Stimulated activated CD4-positive, alpha-beta T cell treated with anti-CD3 and anti-CD28 coated beads, Interleukin-15, amount 100 ng/mL, for 48 hours (primary cell): ENCODE measurements at regions not wholly inside any gene's neighbourhood (a gene's known extent, or its start where the extent isn't known, plus 50 kb on each side); places are given as distances from the start of the nearest gene placed in this dataset.

Source experiments
- DNase-seq, 2 donors: peaks; one replicate each; pipeline ENCODE4 v3.0.0-alpha.2; 2020; ENCODE audit warnings: low read depth in 2 of 2

GRCh38 chr4:174120446-174121295, 162.8 kb downstream of the FBXO8 start:
- DNase-seq: peak in 1 of 2 donors; percentile 4

- no peak for DNase-seq
Measured at GRCh38 chr4:174119830-174120229, 163.6 kb downstream of the FBXO8 start.

GRCh38 chr4:174119051-174119450, 164.4 kb downstream of the FBXO8 start:
- no peak for DNase-seq

GRCh38 chr4:174118171-174118570, 165.3 kb downstream of the FBXO8 start:
- DNase-seq: no peak

- no peak for DNase-seq
Measured at GRCh38 chr4:174117445-174117844, 166.0 kb downstream of the FBXO8 start.

DNA sequence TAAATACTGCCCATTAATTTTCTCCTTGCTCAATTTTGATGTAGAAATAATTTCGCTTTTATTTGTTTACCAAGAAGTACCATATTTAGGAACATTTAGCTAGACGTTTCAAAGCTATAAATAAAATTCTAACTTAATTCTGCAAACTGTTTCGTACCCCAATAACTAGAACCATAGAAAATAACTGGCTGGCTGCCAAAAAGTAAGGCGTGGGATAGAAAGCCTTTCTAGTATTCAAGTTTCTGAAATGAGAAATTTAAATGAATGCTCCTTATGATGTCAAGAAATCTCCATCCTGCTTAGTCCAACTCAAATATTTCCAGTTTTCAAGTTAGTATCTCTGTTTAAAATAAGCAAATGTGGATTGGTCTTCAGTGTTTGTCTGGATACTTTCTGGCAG, 167.4 kb downstream of the FBXO8 start:
- DNase-seq: no peak

DNA sequence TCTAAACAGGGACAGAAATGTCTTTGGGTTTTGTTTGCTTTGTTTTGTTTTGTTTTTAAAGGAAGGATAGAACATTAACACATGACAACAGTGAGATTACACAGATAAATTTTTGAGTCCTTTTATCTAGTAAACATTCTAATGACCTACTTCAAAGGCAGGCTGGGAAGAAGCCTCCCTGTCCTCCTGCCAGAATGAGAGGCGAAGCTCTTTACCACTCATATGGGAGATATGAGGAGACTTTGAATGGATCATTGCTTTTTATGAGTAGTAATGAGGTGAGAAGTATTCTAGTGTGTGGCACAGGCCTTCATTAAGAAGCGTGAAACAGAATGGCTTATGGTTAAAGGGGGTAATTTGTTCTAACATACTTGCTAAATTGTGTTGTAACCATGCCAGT, 172.0 kb downstream of the FBXO8 start:
- DNase-seq: no peak

- no peak for DNase-seq
Measured at GRCh38 chr4:174110180-174110579, 173.3 kb downstream of the FBXO8 start.

GRCh38 chr4:174107746-174108354, 175.6 kb downstream of the FBXO8 start:
- DNase-seq: no peak

DNA sequence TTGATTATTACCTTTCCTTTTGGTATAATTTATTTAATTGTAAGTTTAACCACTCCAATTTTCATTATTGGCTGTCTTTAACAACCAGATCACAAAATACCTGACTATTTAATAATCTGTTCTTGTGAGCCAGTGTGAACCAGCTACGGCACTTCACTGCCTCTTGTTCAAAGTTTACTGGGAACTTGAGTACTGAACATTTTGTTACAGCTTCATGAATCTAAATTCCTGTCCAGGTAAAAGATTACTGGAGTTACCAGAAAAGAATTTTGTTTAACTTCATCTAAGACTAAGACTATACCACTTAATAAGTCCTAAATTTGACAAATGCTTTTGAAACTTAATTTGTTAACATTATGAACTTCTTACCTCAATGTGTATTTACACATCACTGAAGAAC, 178.3 kb downstream of the FBXO8 start:
- no peak for DNase-seq

GRCh38 chr4:174100910-174101309, 182.6 kb downstream of the FBXO8 start:
- no peak for DNase-seq

DNA sequence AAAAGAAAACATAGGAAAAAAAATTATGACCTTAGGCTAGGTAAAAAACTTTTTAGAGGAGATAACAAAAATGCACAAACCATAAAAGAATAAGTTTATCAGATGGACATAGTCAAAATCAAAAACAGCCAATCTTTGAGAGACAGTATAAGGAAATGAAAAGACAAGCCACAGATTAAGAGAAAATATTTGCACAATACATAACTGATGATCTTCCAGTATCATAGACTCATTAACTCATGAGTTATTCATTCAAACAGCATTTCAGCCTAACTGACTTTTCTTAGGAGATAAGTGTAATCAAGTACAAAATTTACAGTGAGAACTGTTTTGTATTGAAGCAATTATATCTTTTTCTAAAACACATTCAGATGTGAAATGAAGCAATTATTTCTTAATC, 183.8 kb downstream of the FBXO8 start:
- no peak for DNase-seq

DNA sequence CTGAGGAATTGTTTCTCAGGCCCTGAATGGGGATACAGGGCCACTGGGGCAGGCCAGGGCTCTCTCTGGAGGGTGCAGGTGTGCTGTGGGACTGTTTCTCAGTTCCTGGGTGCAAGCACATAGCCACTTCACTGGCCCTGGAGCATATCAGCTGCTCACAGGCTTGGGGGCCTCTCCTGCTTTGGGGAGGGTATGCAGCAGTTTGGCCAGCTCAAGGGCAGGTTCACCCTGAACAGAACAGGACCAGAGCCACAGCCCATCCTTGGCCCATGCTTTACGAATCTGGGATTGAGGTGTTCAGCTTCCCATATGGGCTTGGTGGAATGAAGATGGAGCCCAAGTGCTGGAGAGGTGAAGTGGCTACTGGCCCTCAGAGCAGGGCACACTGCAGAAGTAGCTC, 186.5 kb downstream of the FBXO8 start:
- DNase-seq: no peak

DNA sequence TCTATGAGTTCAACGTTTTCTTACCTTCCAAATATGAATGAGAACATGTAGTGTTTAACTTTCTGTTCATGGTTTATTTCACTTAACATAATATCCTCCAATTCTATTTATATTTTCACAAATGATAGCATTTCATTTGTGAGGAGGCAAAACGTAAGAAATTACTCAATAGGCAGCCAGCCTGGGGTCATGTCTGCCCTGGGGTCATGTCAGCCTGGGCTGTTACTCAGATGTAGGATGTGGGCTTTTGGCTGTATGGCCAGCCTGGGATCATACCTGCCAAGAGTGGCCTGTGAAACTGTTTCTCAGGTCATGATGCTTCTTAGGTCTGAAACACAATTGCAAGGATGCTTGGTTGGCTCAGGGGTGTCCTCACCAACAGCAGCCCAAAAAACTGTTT, 187.0 kb downstream of the FBXO8 start:
- no peak for DNase-seq

GRCh38 chr4:174091130-174091529, 192.3 kb downstream of the FBXO8 start:
- no peak for DNase-seq

DNA sequence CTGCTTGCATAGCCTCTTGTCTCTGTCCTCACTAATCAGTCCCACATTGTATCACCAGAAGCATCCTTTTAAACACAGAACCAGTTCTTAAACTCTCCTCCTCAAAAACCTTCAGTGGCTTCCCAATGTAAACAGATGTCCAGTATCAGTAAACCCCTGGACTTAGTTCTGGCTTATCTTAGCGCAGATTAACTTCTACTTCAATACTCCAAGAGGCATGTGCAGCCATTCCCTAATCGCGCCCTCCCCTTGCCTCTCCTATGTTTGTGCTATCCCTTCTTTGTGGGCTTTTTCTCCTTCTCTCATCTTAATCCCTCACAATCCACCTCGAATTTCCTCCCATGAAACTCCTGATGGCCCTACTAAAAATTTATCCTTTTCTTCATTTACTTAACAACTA, 193.8 kb downstream of the FBXO8 start:
- DNase-seq: no peak

DNA sequence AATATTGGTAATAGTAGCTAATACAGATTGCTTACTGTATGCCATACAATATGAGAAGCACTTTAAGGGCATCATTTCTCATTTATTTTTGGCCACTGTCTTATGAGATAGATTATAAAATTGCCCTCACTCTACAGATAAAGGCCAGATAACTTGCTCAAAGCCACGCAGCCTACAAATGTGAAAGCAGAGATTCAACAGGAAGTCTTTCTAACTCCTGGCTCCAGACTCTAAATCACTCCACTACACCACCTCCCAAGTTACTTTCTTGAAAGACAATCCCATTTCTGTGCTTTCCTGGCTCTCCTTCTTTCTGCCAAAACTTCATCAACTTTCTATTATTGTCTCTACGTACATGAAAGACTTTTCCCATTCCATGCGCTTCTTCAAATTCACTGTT, 194.7 kb downstream of the FBXO8 start:
- DNase-seq: no peak

DNA sequence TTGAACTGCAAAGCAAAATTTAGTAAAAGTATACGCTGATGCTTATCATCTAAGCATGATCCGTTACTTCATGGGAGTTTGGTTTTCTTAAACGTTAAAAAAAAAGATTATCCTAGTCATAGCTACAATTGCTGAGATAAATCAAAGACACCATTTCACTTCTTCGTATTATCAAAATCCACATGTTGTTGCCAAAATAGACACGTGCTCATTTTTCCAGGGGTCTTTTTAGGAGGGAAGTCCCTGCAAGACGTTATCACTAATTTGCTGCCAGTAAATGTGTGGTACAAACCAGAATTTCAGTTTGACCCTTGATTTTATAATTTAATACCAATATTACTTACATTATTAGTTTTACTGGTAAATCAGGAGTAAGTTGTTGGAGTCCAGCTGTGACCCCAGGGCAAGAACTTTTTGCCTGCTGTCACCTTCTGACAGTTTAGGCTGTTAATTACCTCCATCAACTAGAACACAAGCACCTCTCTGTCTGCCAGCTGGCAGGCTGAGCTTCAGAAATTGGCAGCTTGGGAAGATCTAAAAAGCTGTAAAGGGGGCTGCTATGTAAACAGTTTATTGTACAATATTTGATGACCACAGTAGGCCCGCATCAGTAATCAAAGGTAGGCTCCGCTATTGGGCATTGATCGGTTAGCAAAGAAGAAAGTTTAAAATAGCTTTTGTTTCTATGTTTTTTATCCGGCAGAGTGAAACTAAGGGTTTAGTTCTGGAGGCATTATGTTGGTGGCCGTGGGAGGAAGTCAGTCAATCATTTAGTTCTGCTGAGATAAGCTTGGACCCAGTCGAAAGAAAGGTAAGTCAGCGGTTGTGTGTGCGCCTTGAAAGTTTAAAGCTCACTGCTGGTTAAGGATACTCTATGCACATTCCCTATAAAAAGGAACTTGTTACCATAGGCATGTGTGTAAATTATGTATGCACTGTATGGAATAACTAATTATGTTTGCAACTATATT, 196.4 kb downstream of the FBXO8 start:
- no peak for DNase-seq

GRCh38 chr4:174084981-174085380, 198.5 kb downstream of the FBXO8 start:
- DNase-seq: no peak

DNA sequence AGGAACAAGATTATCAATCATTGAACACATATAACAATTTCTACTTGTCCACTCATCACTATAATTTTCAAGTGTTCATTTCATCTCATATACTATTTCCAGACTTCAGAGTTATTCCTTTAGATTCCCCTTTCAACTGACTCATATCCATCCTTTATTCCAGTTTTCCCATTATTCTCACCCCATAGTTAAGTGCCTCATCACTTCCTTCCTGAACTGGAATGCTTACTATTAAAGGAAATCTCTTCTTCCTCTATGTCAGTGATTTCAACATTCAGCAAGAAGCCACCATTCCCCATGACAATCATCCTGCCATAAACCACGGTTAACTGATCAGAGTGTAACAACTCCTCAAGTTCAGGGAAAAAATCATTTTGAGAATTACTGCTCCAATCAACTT, 198.9 kb downstream of the FBXO8 start:
- no peak for DNase-seq

DNA sequence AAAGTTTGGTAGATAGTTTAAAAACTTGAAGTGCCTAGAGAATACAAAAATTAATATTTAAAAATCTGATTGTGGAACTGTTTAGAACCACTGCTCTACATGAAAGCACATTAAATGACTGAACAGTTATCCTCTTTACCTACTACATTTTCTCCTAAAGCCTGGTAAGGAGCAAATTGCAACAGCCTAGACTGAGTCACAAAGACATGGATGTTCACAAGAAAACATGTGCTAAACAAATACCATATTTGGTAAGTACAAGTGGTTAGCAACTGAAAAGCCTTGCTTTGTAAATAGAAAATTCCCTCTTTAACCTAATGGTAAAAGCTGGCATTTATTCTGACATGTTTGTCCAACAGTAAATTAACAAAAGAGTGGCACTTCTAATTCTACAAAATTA, 203.1 kb downstream of the FBXO8 start:
- DNase-seq: no peak

DNA sequence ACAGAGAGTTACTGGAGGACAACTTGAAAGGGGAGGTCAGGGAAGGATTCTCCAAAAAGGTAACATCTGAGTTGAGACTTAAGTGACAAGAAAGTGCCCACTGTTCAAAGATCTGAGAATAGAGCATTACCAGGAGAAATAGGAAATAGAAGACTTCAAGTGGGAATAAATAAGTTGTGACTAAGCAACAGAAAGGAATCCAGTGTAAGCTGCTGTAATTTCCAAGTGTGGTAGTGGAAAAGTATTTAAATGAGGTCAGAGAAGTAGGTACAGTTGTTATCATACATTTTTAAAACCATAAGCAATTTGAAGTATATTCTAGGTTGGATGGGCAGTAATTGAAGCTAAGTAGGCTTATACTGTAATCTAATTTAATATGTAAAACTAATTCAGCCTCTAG, 211.9 kb downstream of the FBXO8 start:
- no peak for DNase-seq
